Naive thymus-derived CD8-positive, alpha-beta T cell (primary cell): ENCODE measurements at regions not wholly inside any gene's neighbourhood (a gene's known extent, or its start where the extent isn't known, plus 50 kb on each side); places are given as distances from the start of the nearest gene placed in this dataset.

ENCODE experiments used
- ATAC-seq, 2 donors: fragments of 150-1000 bp; cut with Tn5 transposase in 1 of 2; sonication (Bioruptor Pico), chemical (Tn5 transposase) in 1 of 2; 1 replicate in 1 of 2; 2 replicates in 1 of 2; pipeline ENCODE4 v1.10.0; 2021; ENCODE audit warnings: mild to moderate bottlenecking in 2 of 2, moderate library complexity in 2 of 2
- POLR2A ChIA-PET: fragments of 350-600 bp; sonication (Branson Sonifier 250); formaldehyde crosslinking; loops from one replicate; lab custom pipeline; 2021; ENCODE audit warnings: antibody characterized with exemption; lab: Charles Lee
- DNase-seq, 10 donors: peaks; one replicate each; pipeline versions ENCODE4 v3.0.0 to v3.0.0-alpha.2; 2020 to 2022
- H3K27ac Mint-ChIP-seq, 10 donors: one replicate each; pipeline ENCODE4 v1.8.0; 2020 to 2022; ENCODE audit warnings: mild to moderate bottlenecking in 10 of 10, mixed read lengths in 10 of 10, moderate library complexity in 4 of 10, inconsistent platforms in 1 of 10
- H3K27me3 Mint-ChIP-seq, 5 donors: one replicate each; pipeline ENCODE4 v1.8.0; 2021 to 2022; ENCODE audit warnings: mixed read lengths in 5 of 5
- H3K36me3 Mint-ChIP-seq, 3 donors: one replicate each; pipeline ENCODE4 v1.8.0; 2020 to 2022; ENCODE audit warnings: mixed read lengths in 3 of 3, mild to moderate bottlenecking in 2 of 3, inconsistent platforms in 1 of 3
- H3K4me1 Mint-ChIP-seq, 4 donors: one replicate each; pipeline ENCODE4 v1.8.0; 2021 to 2022; ENCODE audit warnings: mixed read lengths in 4 of 4
- H3K4me3 Mint-ChIP-seq, 10 donors: one replicate each; pipeline ENCODE4 v1.8.0; 2020 to 2022; ENCODE audit warnings: mild to moderate bottlenecking in 10 of 10, mixed read lengths in 10 of 10, moderate library complexity in 6 of 10, inconsistent platforms in 1 of 10
- H3K9me3 Mint-ChIP-seq, 9 donors: one replicate each; pipeline ENCODE4 v1.8.0; 2020 to 2022; ENCODE audit warnings: mixed read lengths in 9 of 9, mild to moderate bottlenecking in 3 of 9, inconsistent platforms in 1 of 9, moderate library complexity in 1 of 9

- peaks cover 10 to 34% (median 19%) of the 10 kb centered on the region in 5 donors for H3K27me3 Mint-ChIP-seq
These were observed 110.9 kb downstream of the UNCX start for GRCh38 chr7:1343551-1343950.

GRCh38 chr7:1344421-1344820 is 111.7 kb downstream of the UNCX start:
- Mint-ChIP-seq H3K36me3 (peaks cover 0 to 2% (median 2%) of the 10 kb centered on the region in 3 donors), H3K4me1 (no peaks in the 10 kb centered on the region), H3K27ac (no peak overlapping the region), H3K4me3 (no peak overlapping the region), H3K27me3 (peaks cover 4 to 36% (median 18%) of the 10 kb centered on the region in 5 donors), H3K9me3 (peaks cover 0 to 13% (median 3%) of the 10 kb centered on the region in 9 donors)
- DNase-seq (peak in 1 of 10 donors; percentile 41), ATAC-seq (no peak)
- POLR2A ChIA-PET: no interaction called here

More at GRCh38 chr7:1343551-1343950, 110.9 kb downstream of the UNCX start:
- H3K9me3 Mint-ChIP-seq: peaks cover 0 to 22% (median 9%) of the 10 kb centered on the region in 9 donors
- DNase-seq: peak in 1 of 10 donors; percentile 59
- H3K27ac Mint-ChIP-seq: no peak overlapping the region
- H3K36me3 Mint-ChIP-seq: peaks cover 2 to 9% (median 7%) of the 10 kb centered on the region in 3 donors
- no peak for ATAC-seq
- H3K4me1 Mint-ChIP-seq: no peaks in the 10 kb centered on the region
- H3K4me3 Mint-ChIP-seq: no peak overlapping the region
- POLR2A ChIA-PET: no interaction called here

- DNase-seq: peak in 1 of 10 donors; percentile 57
- Mint-ChIP-seq H3K4me1 (no peaks in the 10 kb centered on the region), H3K27me3 (peaks cover 3 to 36% (median 18%) of the 10 kb centered on the region in 5 donors), H3K4me3 (no peak overlapping the region), H3K27ac (no peak overlapping the region), H3K9me3 (peaks cover 0 to 6% (median 0%) of the 10 kb centered on the region in 9 donors), H3K36me3 (no peaks in the 10 kb centered on the region)
- POLR2A ChIA-PET: no interaction called here
- ATAC-seq: no peak
These were observed 112.5 kb downstream of the UNCX start for GRCh38 chr7:1344981-1345701.

GRCh38 chr7:1345796-1346755 is 113.2 kb downstream of the MICALL2 start:
- ATAC-seq: no peak
- Mint-ChIP-seq H3K27ac (no peak overlapping the region), H3K36me3 (no peaks in the 10 kb centered on the region), H3K4me3 (no peak overlapping the region), H3K27me3 (peaks cover 7 to 44% (median 15%) of the 10 kb centered on the region in 5 donors), H3K9me3 (peaks cover 0 to 5% (median 0%) of the 10 kb centered on the region in 9 donors), H3K4me1 (no peaks in the 10 kb centered on the region)
- POLR2A ChIA-PET: no interaction called here
- DNase-seq: peak in 1 of 10 donors; percentile 48

- Mint-ChIP-seq H3K4me1 (no peaks in the 10 kb centered on the region), H3K27me3 (peaks cover 9 to 44% (median 15%) of the 10 kb centered on the region in 5 donors), H3K4me3 (no peak overlapping the region), H3K9me3 (peaks cover 0 to 5% (median 0%) of the 10 kb centered on the region in 9 donors), H3K36me3 (no peaks in the 10 kb centered on the region), H3K27ac (no peak overlapping the region)
- no peak for DNase-seq
- ATAC-seq: no peak
- POLR2A ChIA-PET: no interaction called here
These were observed 112.4 kb downstream of the MICALL2 start for GRCh38 chr7:1346851-1347250.

DNA sequence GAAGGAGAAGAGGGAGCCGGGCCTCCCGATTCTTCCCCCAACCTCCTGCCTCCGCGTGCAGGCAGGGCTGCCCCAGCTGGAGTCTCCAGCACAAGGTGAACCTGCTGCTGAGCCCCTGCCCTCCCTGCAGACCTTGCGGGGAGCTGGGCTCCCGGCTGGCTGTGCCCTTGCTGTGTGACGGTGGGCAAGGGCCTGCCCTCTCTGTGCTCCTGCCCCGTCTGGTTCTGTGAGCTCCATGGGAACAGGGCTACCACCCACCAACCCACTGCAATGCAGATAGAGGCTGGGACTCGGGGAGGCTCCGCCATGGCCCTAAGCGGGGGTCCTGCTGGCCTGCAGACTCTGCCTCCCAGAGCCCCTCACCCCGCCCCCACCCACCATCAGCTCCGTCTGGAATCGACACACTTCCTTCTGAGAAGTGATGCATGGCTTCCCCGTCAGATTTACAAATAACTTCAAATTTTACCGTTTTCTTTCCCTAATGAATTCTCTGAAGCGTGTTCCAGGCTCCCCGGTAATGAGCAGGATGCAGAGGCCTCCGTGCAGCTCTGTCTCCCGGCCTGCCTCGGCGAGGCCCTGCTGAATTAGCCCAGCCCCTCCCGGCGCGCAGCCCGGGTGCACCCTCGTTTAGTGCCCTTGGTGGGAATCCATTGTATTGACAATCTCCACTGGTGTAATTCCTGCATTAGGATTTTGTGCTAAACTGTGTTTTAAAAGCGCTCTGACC is 111.0 kb downstream of the MICALL2 start:
- Mint-ChIP-seq H3K4me1 (no peaks in the 10 kb centered on the region), H3K27me3 (peaks cover 5 to 44% (median 15%) of the 10 kb centered on the region in 5 donors), H3K4me3 (peak overlapping the region in 1 of 10 donors; percentile 2), H3K27ac (no peak overlapping the region), H3K36me3 (no peaks in the 10 kb centered on the region), H3K9me3 (peaks cover 0 to 1% (median 0%) of the 10 kb centered on the region in 9 donors)
- ATAC-seq: no peak
- POLR2A ChIA-PET: no interaction called here
- DNase-seq: peak in 1 of 10 donors; percentile 59

DNA sequence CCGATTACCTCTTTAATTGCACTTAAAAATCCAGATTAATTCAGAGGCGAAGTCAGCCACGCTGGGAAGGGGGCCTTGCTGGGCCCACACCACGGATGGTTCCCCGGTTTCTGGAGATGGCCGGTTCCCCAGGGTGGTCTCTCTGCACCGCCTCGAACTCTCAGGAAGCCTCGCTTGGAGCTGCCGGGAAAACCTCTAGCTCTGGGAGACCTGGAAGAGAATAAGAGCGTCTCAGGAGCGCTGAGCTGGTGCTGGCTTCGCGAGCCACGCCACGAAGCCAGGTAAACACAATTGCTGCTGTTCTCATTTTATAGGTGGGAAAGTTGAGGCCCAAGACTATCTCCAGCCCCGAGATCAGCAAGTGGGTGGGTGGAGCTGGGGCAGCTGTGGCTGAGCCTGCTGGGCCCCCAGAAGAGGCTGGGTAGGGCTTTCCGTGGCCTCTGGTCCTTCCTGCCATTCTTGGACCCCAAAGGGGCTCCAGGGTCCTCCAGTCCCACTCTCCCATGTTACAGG is 110.4 kb downstream of the MICALL2 start:
- Mint-ChIP-seq H3K9me3 (no peaks in the 10 kb centered on the region), H3K36me3 (no peaks in the 10 kb centered on the region), H3K4me1 (no peaks in the 10 kb centered on the region), H3K27me3 (peaks cover 5 to 44% (median 15%) of the 10 kb centered on the region in 5 donors), H3K27ac (peak overlapping the region in 1 of 10 donors; percentile 37), H3K4me3 (no peak overlapping the region)
- DNase-seq: peak in 1 of 10 donors; percentile 46
- no peak for ATAC-seq
- POLR2A ChIA-PET: no interaction called here

DNA sequence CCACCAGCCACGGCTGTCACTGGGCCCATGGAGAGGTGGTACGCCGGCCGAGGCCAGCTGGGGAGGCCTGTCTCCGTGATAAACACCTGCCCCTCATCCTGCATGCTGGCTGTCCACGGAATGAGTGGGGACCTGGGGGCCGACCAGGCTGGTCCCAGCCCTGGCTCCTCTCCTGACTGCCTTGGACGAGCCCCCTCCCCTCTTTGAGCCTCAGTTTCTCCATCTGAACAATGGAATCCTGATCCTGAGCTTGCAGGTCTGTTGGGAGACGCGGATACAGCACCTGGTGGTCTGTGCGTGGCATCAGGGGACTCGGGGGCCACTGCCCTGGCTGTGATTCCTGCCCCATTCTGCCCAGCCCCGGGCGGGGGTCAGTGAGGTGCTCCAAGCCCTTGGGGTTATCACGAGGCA is 109.9 kb downstream of the MICALL2 start:
- DNase-seq: peak in 1 of 10 donors; percentile 44

DNA sequence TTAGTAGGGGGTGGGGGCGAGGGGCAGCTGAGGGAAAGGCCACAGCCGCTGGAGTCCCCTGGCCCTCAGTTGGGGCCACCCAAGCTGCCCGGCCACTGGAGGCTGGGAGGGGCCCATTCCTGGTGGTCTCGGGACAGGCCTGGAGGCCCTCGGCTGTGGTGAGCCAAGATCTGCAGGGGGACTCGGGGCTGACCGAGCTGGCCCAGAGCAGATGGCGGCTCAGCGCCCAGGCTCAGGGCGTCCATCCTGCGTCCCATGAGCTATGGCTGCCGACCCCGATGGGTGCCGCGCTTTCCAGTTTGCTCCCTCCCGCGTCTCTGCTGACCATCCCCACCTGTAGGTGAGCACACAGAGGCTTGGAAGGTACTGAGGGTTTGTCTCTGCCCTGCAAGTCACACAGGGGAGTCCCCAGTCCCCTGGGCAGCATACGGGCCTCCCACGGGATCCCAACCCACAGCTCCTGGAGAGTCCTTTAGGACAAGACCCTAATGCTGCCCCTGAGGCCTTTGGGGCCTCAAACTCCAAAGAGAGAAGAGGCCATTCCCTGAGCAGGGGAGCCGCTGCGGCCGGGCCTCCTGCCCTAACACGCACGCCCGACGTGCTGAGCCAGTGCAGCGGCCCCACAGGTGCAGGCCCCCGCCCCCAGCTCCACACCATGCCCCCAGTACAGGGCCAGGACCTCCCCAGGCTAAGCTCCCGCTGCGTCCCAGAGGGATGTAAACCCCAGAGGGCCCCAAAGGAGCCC is 107.2 kb downstream of the MICALL2 start:
- Mint-ChIP-seq H3K36me3 (no peaks in the 10 kb centered on the region), H3K9me3 (no peaks in the 10 kb centered on the region), H3K27me3 (peaks cover 8 to 50% (median 21%) of the 10 kb centered on the region in 5 donors), H3K4me3 (no peak overlapping the region), H3K4me1 (no peaks in the 10 kb centered on the region), H3K27ac (no peak overlapping the region)
- DNase-seq (no peak), ATAC-seq (no peak)
- POLR2A ChIA-PET: no interaction called here

More for the DNA sequence above, 109.9 kb downstream of the MICALL2 start:
- no peak for ATAC-seq
- POLR2A ChIA-PET: no interaction called here
- peaks cover 5 to 44% (median 15%) of the 10 kb centered on the region in 5 donors for H3K27me3 Mint-ChIP-seq
- no peaks in the 10 kb centered on the region for H3K4me1 Mint-ChIP-seq
- H3K4me3 Mint-ChIP-seq: no peak overlapping the region
- H3K9me3 Mint-ChIP-seq: no peaks in the 10 kb centered on the region
- peak overlapping the region in 1 of 10 donors; percentile 71 for H3K27ac Mint-ChIP-seq
- H3K36me3 Mint-ChIP-seq: no peaks in the 10 kb centered on the region

DNA sequence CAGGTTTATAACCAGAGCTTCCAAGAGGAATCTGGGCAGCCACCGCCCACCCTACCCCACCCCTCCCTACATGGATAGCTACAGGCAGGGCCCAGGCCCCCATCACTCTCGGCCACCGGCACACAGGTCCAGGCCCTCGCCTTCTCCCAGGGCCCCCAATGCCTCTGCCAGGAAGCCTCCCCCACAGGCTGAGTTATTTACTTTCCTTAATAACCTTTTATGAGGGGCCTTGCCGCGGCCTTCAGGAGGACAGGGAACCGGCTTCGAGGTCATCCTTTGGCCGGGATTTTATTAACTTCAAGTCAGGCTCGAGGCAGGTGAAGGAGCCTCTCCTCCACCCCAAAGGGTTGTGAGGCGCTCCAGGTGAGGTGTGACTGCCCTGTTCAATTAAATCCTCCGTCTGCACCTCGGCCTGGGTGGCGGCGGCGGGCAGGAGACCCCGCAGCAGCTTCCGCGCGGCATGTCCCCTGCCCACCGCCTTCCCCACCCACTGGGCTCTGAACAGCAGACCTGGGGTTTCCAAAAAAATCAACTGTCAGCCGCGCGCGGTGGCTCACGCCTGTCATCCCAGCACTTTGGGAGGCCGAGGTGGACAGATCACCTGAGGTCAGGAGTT is 106.5 kb downstream of the MICALL2 start:
- H3K4me3 Mint-ChIP-seq: no peak overlapping the region
- H3K27ac Mint-ChIP-seq: no peak overlapping the region
- H3K36me3 Mint-ChIP-seq: no peaks in the 10 kb centered on the region
- DNase-seq (peak in 1 of 10 donors; percentile 57), ATAC-seq (no peak)
- POLR2A ChIA-PET: no interaction called here
- H3K4me1 Mint-ChIP-seq: no peaks in the 10 kb centered on the region
- peaks cover 8 to 42% (median 19%) of the 10 kb centered on the region in 5 donors for H3K27me3 Mint-ChIP-seq
- H3K9me3 Mint-ChIP-seq: no peaks in the 10 kb centered on the region
